HepG2 (cell line): ENCODE measurements at regions not wholly inside any gene's neighbourhood (a gene's known extent, or its start where the extent isn't known, plus 50 kb on each side); places are given as distances from the start of the nearest gene placed in this dataset.

Source experiments
- ATAC-seq: fragments of 200-7000 bp; cut with Tn5 transposase; 3 replicates; pipeline ENCODE4 v1.9.1; 2020; ENCODE audit warnings: mild to moderate bottlenecking, moderate library complexity
- BruUV-seq: library from RNA; stranded (reverse); fragments of 400-500 nt; replicated peaks from 2 replicates; lab custom pipeline; 2021; lab: Mats Ljungman, UMichigan
- CTCF ChIA-PET: fragments of 300-600 bp; formaldehyde crosslinking; extraction: SDS; loops from one replicate; lab custom pipeline; 2021; ENCODE audit warnings: low total read pairs, inconsistent platforms, low intra/inter-chr PET ratio; lab: Yijun Ruan, JAX
- POLR2A ChIA-PET: fragments of 350-600 bp; sonication (Branson Sonifier 250); formaldehyde crosslinking; loops from one replicate; lab custom pipeline; 2020; ENCODE audit warnings: antibody characterized with exemption, inconsistent platforms; lab: Yijun Ruan, JAX
- DNase-seq: peaks from one replicate; pipeline ENCODE4 v3.0.0-alpha.2; 2015; ENCODE audit warnings: low spot score
- FAIRE-seq: peaks from 3 replicates; lab custom pipeline; 2011; peaks lifted over from hg19 to GRCh38; lab: Jason Lieb, UNC
- H2AFZ ChIP-seq: one replicate; pipeline ENCODE4 v1.6.1; 2011; ENCODE audit warnings: low read length, inconsistent platforms
- H3K27ac ChIP-seq: fragments of 300-600 bp; 3 replicates; pipeline ENCODE4 v1.8.0; 2011; ENCODE audit warnings: mixed run types, mild to moderate bottlenecking, mixed read lengths, low read length, inconsistent platforms; ENCODE audit not compliant: insufficient read depth; ENCODE audit errors: extremely low read length
- H3K27me3 ChIP-seq, 2 experiments: fragments of 200-600 bp in 1 of 2; 2 replicates in 1 of 2; 3 replicates in 1 of 2; pipeline versions ENCODE4 v1.6.0 to v1.8.0; 2011; ENCODE audit warnings: low read length in 2 of 2, mild to moderate bottlenecking in 2 of 2, moderate library complexity in 2 of 2, inconsistent platforms in 1 of 2; ENCODE audit not compliant: insufficient read depth in 2 of 2, control insufficient read depth in 1 of 2
- H3K36me3 ChIP-seq, 2 experiments: fragments of 200-600 bp in 1 of 2; replicated peaks in 1 of 2; 2 replicates in 1 of 2; 3 replicates in 1 of 2; pipeline versions ENCODE4 v1.5.1 to v1.8.0; 2011; ENCODE audit warnings: low read length in 2 of 2, inconsistent platforms in 1 of 2; ENCODE audit not compliant: insufficient read depth in 2 of 2, control insufficient read depth in 1 of 2
- H3K4me1 ChIP-seq: 2 replicates; pipeline ENCODE4 v1.5.1; 2012; ENCODE audit warnings: low read length, inconsistent platforms; ENCODE audit not compliant: insufficient read depth
- H3K4me2 ChIP-seq: 2 replicates; pipeline ENCODE4 v1.6.0; 2011; ENCODE audit warnings: low read depth, low read length, inconsistent platforms
- H3K4me3 ChIP-seq, 3 experiments: fragments of 200-600 bp in 1 of 3; sonication (generic), shearing (Covaris generic) in 1 of 3; replicated peaks in 1 of 3; 2 replicates each; pipeline ENCODE4 v1.5.1; 2011 to 2016; ENCODE audit warnings: low read length in 3 of 3, inconsistent platforms in 2 of 3, low read depth in 2 of 3, mild to moderate bottlenecking in 2 of 3, control low read depth in 1 of 3, mixed read lengths in 1 of 3; ENCODE audit not compliant: insufficient read depth in 1 of 3
- H3K79me2 ChIP-seq: one replicate; pipeline ENCODE4 v1.6.1; 2011; ENCODE audit warnings: low read length, inconsistent platforms; ENCODE audit not compliant: insufficient read depth
- H3K9ac ChIP-seq: 2 replicates; pipeline ENCODE4 v1.6.0; 2011; ENCODE audit warnings: mild to moderate bottlenecking, low read depth, low read length, inconsistent platforms; ENCODE audit not compliant: insufficient read depth
- H3K9me3 ChIP-seq: 2 replicates; pipeline ENCODE4 v1.5.1; 2012; ENCODE audit warnings: mild to moderate bottlenecking, low read length
- H4K20me1 ChIP-seq: 2 replicates; pipeline ENCODE4 v1.6.0; 2011; ENCODE audit warnings: inconsistent platforms, mild to moderate bottlenecking, low read length, moderate library complexity; ENCODE audit not compliant: insufficient read depth
- CEBPG ChIP-seq: IDR thresholded peaks from 2 replicates; pipeline ENCODE4 v1.6.1; 2016
- CENPX ChIP-seq: sonication (generic); formaldehyde crosslinking; IDR thresholded peaks from 2 replicates; pipeline ENCODE4 v1.9.0; 2021; ENCODE audit warnings: mild to moderate bottlenecking, missing genetic modification reagents, moderate library complexity
- CHD2 ChIP-seq: IDR thresholded peaks from 2 replicates; pipeline ENCODE4 v1.6.1; 2011; ENCODE audit warnings: low read depth, low read length, improper control_type of control experiment
- MAF1 ChIP-seq: sonication (generic); formaldehyde crosslinking; IDR thresholded peaks from 2 replicates; pipeline ENCODE4 v1.5.0; 2020; ENCODE audit warnings: missing genetic modification reagents, borderline replicate concordance
- NFATC3 ChIP-seq: sonication (generic); formaldehyde crosslinking; IDR thresholded peaks from 2 replicates; pipeline ENCODE4 v1.5.1; 2020; ENCODE audit warnings: mild to moderate bottlenecking, missing genetic modification reagents
- TCF12 ChIP-seq, 2 experiments: fragments of 450-650 bp in 1 of 2; sonication (generic) in 1 of 2; formaldehyde crosslinking in 1 of 2; IDR thresholded peaks; 2 replicates each; pipeline versions ENCODE4 v1.6.1 to v1.8.0; 2017 to 2022; ENCODE audit warnings: antibody characterized with exemption in 1 of 2, mild to moderate bottlenecking in 1 of 2, missing genetic modification reagents in 1 of 2, moderate library complexity in 1 of 2
- ZNF136 ChIP-seq: sonication (generic); formaldehyde crosslinking; IDR thresholded peaks from 2 replicates; pipeline ENCODE4 v1.8.1; 2022; ENCODE audit warnings: low read depth, mild to moderate bottlenecking, moderate library complexity, missing genetic modification reagents
- ZNF20 ChIP-seq: sonication (generic); formaldehyde crosslinking; IDR thresholded peaks from 2 replicates; pipeline ENCODE4 v1.4.0; 2020; ENCODE audit warnings: mild to moderate bottlenecking, moderate library complexity, missing genetic modification reagents
- ZNF296 ChIP-seq: sonication (generic); formaldehyde crosslinking; conservative IDR thresholded peaks from 2 replicates; pipeline ENCODE4 v1.5.0; 2020; ENCODE audit warnings: mild to moderate bottlenecking, missing genetic modification reagents
- ZNF564 ChIP-seq: sonication (generic); formaldehyde crosslinking; IDR thresholded peaks from 2 replicates; pipeline ENCODE4 v1.8.1; 2023; ENCODE audit warnings: mild to moderate bottlenecking, missing genetic modification reagents
- ZNF720 ChIP-seq: sonication (generic); formaldehyde crosslinking; IDR thresholded peaks from 2 replicates; pipeline ENCODE4 v1.4.0; 2020; ENCODE audit warnings: missing genetic modification reagents
- ZNF746 ChIP-seq: sonication (generic); formaldehyde crosslinking; IDR thresholded peaks from 2 replicates; pipeline ENCODE4 v1.8.0; 2022; ENCODE audit warnings: mild to moderate bottlenecking, missing genetic modification reagents
- WGBS: methylation state at CpG from one replicate; pipeline ENCODE4 v1.1.6; 2017; ENCODE audit warnings: low lambda C conversion rate; 5-methylcytosine and 5-hydroxymethylcytosine counted together
- in situ Hi-C: cut with HindIII; loops from 2 replicates; pipeline ENCODE4 v1.10.0; 2017; ENCODE audit warnings: low pct_unique_long_range_greater_than_20kb; ENCODE audit not compliant: extremely low pct_ligation_motif_present
- intact Hi-C: fragments of 100-400 bp; cut with micrococcal nuclease; formaldehyde crosslinking; loops from one replicate; pipeline ENCODE4 v1.10.0; 2022; ENCODE audit not compliant: unreplicated experiment
- TF ChIP-seq, protein P1 (sequence below): sonication (generic); formaldehyde crosslinking; IDR thresholded peaks from 2 replicates; pipeline ENCODE4 v1.8.0; 2022; ENCODE audit warnings: missing genetic modification reagents, mild to moderate bottlenecking, borderline replicate concordance
- TF ChIP-seq, protein P2 (sequence below): sonication (generic); formaldehyde crosslinking; IDR thresholded peaks from 2 replicates; pipeline ENCODE4 v1.5.0; 2020; ENCODE audit warnings: mild to moderate bottlenecking, low read depth, missing genetic modification reagents, borderline replicate concordance

DNA sequence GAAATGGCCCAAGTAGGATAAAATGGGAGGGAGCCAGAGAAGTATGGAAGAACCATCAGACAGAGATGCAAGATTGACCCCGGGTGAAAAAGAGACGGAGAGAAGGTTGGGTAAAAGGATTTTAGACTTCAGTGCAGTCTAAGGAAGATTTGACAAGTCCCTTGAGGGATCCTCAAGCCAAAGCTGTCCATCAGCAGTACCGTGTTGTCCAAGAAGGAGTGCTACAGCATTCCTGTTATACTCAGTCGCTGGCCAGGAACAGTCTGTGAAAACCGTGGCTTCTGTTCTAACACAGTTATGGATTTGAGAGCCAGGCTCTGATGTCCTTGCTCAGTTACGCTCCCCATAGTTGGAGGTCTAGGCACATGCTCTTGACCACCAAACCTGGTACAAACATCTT is 383.9 kb upstream of the DAB2 start:
- H3K27me3 ChIP-seq, result no peaks in the 10 kb centered on the region; a peak in 1 of 5 replicates
- H3K36me3 ChIP-seq, result no peaks in the 10 kb centered on the region
- ChIA-PET CTCF (no interaction called here), POLR2A (no interaction called here)
- TF ChIP-seq, protein P1, sequence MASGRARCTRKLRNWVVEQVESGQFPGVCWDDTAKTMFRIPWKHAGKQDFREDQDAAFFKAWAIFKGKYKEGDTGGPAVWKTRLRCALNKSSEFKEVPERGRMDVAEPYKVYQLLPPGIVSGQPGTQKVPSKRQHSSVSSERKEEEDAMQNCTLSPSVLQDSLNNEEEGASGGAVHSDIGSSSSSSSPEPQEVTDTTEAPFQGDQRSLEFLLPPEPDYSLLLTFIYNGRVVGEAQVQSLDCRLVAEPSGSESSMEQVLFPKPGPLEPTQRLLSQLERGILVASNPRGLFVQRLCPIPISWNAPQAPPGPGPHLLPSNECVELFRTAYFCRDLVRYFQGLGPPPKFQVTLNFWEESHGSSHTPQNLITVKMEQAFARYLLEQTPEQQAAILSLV (CRISPR knock-in tag), result no peak
- TF ChIP-seq, protein P2, sequence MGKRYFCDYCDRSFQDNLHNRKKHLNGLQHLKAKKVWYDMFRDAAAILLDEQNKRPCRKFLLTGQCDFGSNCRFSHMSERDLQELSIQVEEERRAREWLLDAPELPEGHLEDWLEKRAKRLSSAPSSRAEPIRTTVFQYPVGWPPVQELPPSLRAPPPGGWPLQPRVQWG, result no peak
- no peak for TF ChIP-seq ZNF20 (CRISPR knock-in tag)
- TF ChIP-seq ZNF720, result no peak
- no peak for TF ChIP-seq NFATC3
- no peak for TF ChIP-seq MAF1 (CRISPR knock-in tag)
- no peak for TF ChIP-seq CEBPG (CRISPR knock-in tag)
- TF ChIP-seq ZNF296 (CRISPR knock-in tag), result no peak
- no peak for DNase-seq
- in situ Hi-C loops, result no loop called here
- no peak overlapping the region for H2AFZ ChIP-seq
- 0% methylated on average over 6 of the region's 6 CpGs for WGBS
- H3K9ac ChIP-seq, result no peak overlapping the region
- no peak for FAIRE-seq
- H3K27ac ChIP-seq, result no peak overlapping the region
- no peak overlapping the region for H3K4me3 ChIP-seq
- H3K4me2 ChIP-seq, result no peak overlapping the region
- no peaks in the 10 kb centered on the region for H3K4me1 ChIP-seq
- intact Hi-C loops, result no loop called here
- no TSS peak for BruUV-seq
- no peaks in the 10 kb centered on the region for H4K20me1 ChIP-seq
- ATAC-seq, result no peak
- H3K79me2 ChIP-seq, result no peaks in the 10 kb centered on the region
- H3K9me3 ChIP-seq, result no peaks in the 10 kb centered on the region

DNA sequence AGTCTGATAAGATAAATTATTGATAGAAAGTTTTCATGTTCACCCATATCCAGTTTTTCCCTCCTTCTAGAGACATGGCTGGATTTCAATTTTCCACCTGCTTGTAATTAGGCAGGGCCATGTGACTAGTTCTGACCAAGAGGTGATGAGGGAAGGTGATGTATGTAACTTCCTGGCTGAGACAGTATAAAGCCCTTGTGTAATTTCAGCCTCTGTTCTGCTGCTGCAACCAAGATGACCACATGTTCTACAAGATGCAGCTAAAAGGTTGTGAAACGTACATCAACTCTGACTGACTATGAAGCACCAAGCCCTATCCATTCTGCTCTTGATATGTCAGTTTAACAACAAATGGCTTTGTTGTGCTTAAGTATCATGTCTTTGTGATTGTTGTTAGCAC is 376.5 kb upstream of the DAB2 start:
- Histone ChIP-seq H3K4me1 (no peaks in the 10 kb centered on the region), H3K9me3 (no peaks in the 10 kb centered on the region), H3K79me2 (no peaks in the 10 kb centered on the region), H3K27ac (no peak overlapping the region), H3K9ac (no peak overlapping the region), H3K4me3 (no peak overlapping the region), H3K36me3 (no peaks in the 10 kb centered on the region), H4K20me1 (no peaks in the 10 kb centered on the region), H3K27me3 (no peaks in the 10 kb centered on the region; a peak in 1 of 5 replicates), H2AFZ (no peak overlapping the region), H3K4me2 (no peak overlapping the region)
- CTCF ChIA-PET, result no interaction called here
- FAIRE-seq (no peak), ATAC-seq (no peak), DNase-seq (no peak)
- BruUV-seq, result no TSS peak
- in situ Hi-C loops (no loop called here), intact Hi-C loops (no loop called here)
- POLR2A ChIA-PET, result no interaction called here
- TF ChIP-seq CENPX, result no peak
- no peak for TF ChIP-seq ZNF746 (CRISPR knock-in tag)
- no peak for TF ChIP-seq CHD2
- no peak for TF ChIP-seq ZNF564 (CRISPR knock-in tag)
- no peak for TF ChIP-seq ZNF136 (CRISPR knock-in tag)
- no peak for TF ChIP-seq TCF12 (IDR thresholded peaks at IDR 0.05)
- no peak for TF ChIP-seq TCF12 (CRISPR knock-in tag; IDR thresholded peaks at IDR 0.05)
- 0% methylated on average over 1 of the region's 1 CpG for WGBS
